Suprapubic skin (tissue), 4 donors: ENCODE measurements at regions not wholly inside any gene's neighbourhood (a gene's known extent, or its start where the extent isn't known, plus 50 kb on each side); places are given as distances from the start of the nearest gene placed in this dataset.

Experiments
- DNase-seq, 2 donors: peaks; one replicate each; pipeline ENCODE4 v3.0.0-alpha.2; 2019; ENCODE audit warnings: low spot score in 2 of 2
- H3K27ac ChIP-seq: fragments of 200-600 bp; sonication (generic); one replicate; pipeline ENCODE4 v1.5.1; 2019
- H3K27me3 ChIP-seq: fragments of 200-600 bp; sonication (generic); one replicate; pipeline ENCODE4 v1.5.1; 2019
- H3K36me3 ChIP-seq: fragments of 200-600 bp; sonication (generic); one replicate; pipeline ENCODE4 v1.5.1; 2019
- H3K4me1 ChIP-seq: fragments of 200-600 bp; sonication (generic); one replicate; pipeline ENCODE4 v1.5.1; 2019
- H3K4me3 ChIP-seq: fragments of 200-600 bp; sonication (generic); one replicate; pipeline ENCODE4 v1.5.1; 2019; ENCODE audit warnings: mild to moderate bottlenecking
- H3K9me3 ChIP-seq: fragments of 200-600 bp; sonication (generic); one replicate; pipeline ENCODE4 v1.5.1; 2019
- CTCF ChIP-seq, 2 donors: fragments of 200-600 bp in 1 of 2; fragments of 450-650 bp in 1 of 2; sonication (generic) in 1 of 2; IDR thresholded peaks; one replicate each; pipeline ENCODE4 v1.5.1; 2016 to 2019; ENCODE audit warnings: antibody characterized with exemption in 2 of 2, mild to moderate bottlenecking in 1 of 2, moderate library complexity in 1 of 2
- EP300 ChIP-seq: sonication (generic); formaldehyde crosslinking; IDR thresholded peaks from one replicate; pipeline ENCODE4 v1.6.1; 2017; ENCODE audit warnings: antibody characterized with exemption
- POLR2A ChIP-seq, 2 donors: fragments of 450-650 bp; IDR thresholded peaks; one replicate each; pipeline ENCODE4 v1.6.1; 2017; ENCODE audit warnings: antibody characterized with exemption in 2 of 2, mild to moderate bottlenecking in 2 of 2, moderate library complexity in 2 of 2
- POLR2AphosphoS5 ChIP-seq, 3 donors: sonication (generic); formaldehyde crosslinking; IDR thresholded peaks; one replicate each; pipeline ENCODE4 v1.6.1; 2017; ENCODE audit warnings: antibody characterized with exemption in 3 of 3
- WGBS: methylation state at CpG from one replicate; pipeline ENCODE4 v1.1.5; 2018; 5-methylcytosine and 5-hydroxymethylcytosine counted together

DNA sequence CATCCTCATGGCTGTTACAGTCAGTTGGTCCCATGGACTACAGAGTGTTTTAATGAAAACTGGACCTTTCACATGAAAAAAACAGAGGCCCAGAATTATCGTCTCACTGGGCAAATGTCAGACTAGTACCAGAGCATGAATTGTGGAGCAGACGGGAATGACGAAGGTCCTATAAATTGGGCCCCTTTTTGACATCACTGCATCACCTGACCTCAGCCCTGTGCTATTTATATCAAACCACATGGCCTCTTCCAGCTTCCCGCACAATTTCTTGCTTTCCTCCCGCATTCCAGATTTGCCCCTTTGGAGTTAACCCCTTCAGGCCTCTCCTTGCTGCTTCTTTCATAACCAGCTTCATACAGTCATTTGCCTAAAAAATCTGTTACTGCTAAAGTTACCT, 301.7 kb downstream of the ATPSCKMT start:
- H3K27me3 ChIP-seq: no peaks in the 10 kb centered on the region
- H3K27ac ChIP-seq: no peak overlapping the region
- no peaks in the 10 kb centered on the region for H3K4me1 ChIP-seq
- no peak overlapping the region for H3K4me3 ChIP-seq
- H3K9me3 ChIP-seq: no peaks in the 10 kb centered on the region
- DNase-seq: no peak
- TF ChIP-seq POLR2A (IDR thresholded peaks at IDR 0.05) (no peak), POLR2AphosphoS5 (IDR thresholded peaks at IDR 0.05) (no peak), EP300 (no peak), CTCF (IDR thresholded peaks at IDR 0.05) (no peak)
- 47% methylated on average over 5 of the region's 5 CpGs for WGBS
- H3K36me3 ChIP-seq: no peaks in the 10 kb centered on the region

GRCh38 chr5:9947225-9947714, 302.4 kb downstream of the ATPSCKMT start:
- no peak overlapping the region for H3K27ac ChIP-seq
- no peaks in the 10 kb centered on the region for H3K9me3 ChIP-seq
- TF ChIP-seq POLR2AphosphoS5 (IDR thresholded peaks at IDR 0.05) (no peak), POLR2A (IDR thresholded peaks at IDR 0.05) (no peak), EP300 (no peak), CTCF (IDR thresholded peaks at IDR 0.05) (no peak)
- no peaks in the 10 kb centered on the region for H3K4me1 ChIP-seq
- no peaks in the 10 kb centered on the region for H3K27me3 ChIP-seq
- no peak overlapping the region for H3K4me3 ChIP-seq
- no peaks in the 10 kb centered on the region for H3K36me3 ChIP-seq
- 72% methylated on average over 6 of the region's 6 CpGs for WGBS
- DNase-seq: no peak

DNA sequence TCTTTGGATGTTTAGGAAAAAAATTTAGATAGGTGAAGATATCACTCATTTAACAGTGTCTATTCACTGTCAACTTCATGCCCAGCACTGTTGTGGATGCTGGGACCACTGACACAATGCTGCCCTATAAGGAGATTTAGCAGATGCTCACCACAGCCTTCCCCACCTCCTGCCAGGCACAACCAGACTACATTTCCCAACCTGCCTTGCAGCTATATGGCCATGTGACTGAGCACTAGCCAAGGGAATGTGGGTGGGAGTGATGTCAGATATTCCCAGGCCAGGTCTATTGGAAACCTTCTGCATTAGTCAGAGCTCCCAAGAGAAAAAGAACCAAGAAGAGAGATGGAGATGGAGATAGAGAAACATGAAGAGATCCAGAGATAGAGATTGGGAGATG, 302.6 kb upstream of the TAS2R1 start:
- no peak for TF ChIP-seq EP300
- TF ChIP-seq CTCF (IDR thresholded peaks at IDR 0.05): no peak
- TF ChIP-seq POLR2AphosphoS5 (IDR thresholded peaks at IDR 0.05): no peak
- no peak for TF ChIP-seq POLR2A (IDR thresholded peaks at IDR 0.05)
- DNase-seq: no peak
- Histone ChIP-seq H3K9me3 (peaks cover 7% of the 10 kb centered on the region), H3K4me3 (no peak overlapping the region), H3K4me1 (no peaks in the 10 kb centered on the region), H3K36me3 (no peaks in the 10 kb centered on the region), H3K27ac (no peak overlapping the region), H3K27me3 (no peaks in the 10 kb centered on the region)

- Histone ChIP-seq H3K4me3 (no peak overlapping the region), H3K4me1 (no peaks in the 10 kb centered on the region), H3K27me3 (no peaks in the 10 kb centered on the region), H3K27ac (no peak overlapping the region), H3K9me3 (peaks cover 7% of the 10 kb centered on the region), H3K36me3 (no peaks in the 10 kb centered on the region)
- 89% methylated on average over 10 of the region's 10 CpGs for WGBS
- DNase-seq: no peak
- TF ChIP-seq POLR2AphosphoS5 (IDR thresholded peaks at IDR 0.05): no peak
- no peak for TF ChIP-seq EP300
- no peak for TF ChIP-seq CTCF (IDR thresholded peaks at IDR 0.05)
- no peak for TF ChIP-seq POLR2A (IDR thresholded peaks at IDR 0.05)
These were observed 300.0 kb upstream of the TAS2R1 start for GRCh38 chr5:9930156-9930555.

DNA sequence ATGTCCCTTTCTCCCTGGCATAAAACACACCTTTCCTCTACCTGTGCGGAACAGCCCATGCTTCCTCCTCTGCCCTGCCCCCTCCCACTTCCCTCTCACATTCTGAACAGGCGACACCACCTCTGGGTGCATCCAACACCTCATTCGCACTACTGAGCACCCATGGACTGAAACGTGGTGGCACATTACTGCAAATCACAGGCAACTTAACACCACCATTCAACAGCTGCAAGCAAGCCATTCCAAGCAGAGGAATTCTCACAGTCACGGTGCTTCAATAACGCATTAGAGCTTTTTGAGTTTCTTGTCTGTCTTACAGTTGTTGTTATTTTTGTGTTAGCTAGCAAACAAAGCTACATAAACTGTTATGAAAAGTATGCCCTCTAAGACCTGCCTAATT, 298.2 kb upstream of the TAS2R1 start:
- H3K27me3 ChIP-seq: no peaks in the 10 kb centered on the region
- TF ChIP-seq POLR2A (IDR thresholded peaks at IDR 0.05): no peak
- no peak for TF ChIP-seq EP300
- TF ChIP-seq POLR2AphosphoS5 (IDR thresholded peaks at IDR 0.05): no peak
- no peak for TF ChIP-seq CTCF (IDR thresholded peaks at IDR 0.05)
- peaks cover 3% of the 10 kb centered on the region for H3K9me3 ChIP-seq
- no peak overlapping the region for H3K27ac ChIP-seq
- no peak overlapping the region for H3K4me3 ChIP-seq
- no peak for DNase-seq
- H3K4me1 ChIP-seq: no peaks in the 10 kb centered on the region
- WGBS: 44% methylated on average over 6 of the region's 6 CpGs
- no peaks in the 10 kb centered on the region for H3K36me3 ChIP-seq
